Neutrophil (primary cell): ENCODE measurements at regions not wholly inside any gene's neighbourhood (a gene's known extent, or its start where the extent isn't known, plus 50 kb on each side); places are given as distances from the start of the nearest gene placed in this dataset.

Source experiments
- H3K27ac ChIP-seq: fragments of 200-600 bp; sonication (generic); 2 replicates; pipeline ENCODE4 v1.5.1; 2016; ENCODE audit warnings: mild to moderate bottlenecking, moderate library complexity
- H3K27me3 ChIP-seq: fragments of 200-600 bp; sonication (generic); 2 replicates; pipeline ENCODE4 v1.6.0; 2016; ENCODE audit warnings: mild to moderate bottlenecking
- H3K36me3 ChIP-seq: fragments of 200-600 bp; sonication (generic); 2 replicates; pipeline ENCODE4 v1.5.1; 2017
- H3K4me1 ChIP-seq, 2 experiments: fragments of 200-600 bp in 1 of 2; sonication (generic) in 1 of 2; 1 replicate in 1 of 2; 2 replicates in 1 of 2; pipeline versions ENCODE4 v1.5.1 to v1.6.1; 2013 to 2016; ENCODE audit warnings: low read depth in 1 of 2, low read length in 1 of 2, mild to moderate bottlenecking in 1 of 2, moderate library complexity in 1 of 2; ENCODE audit not compliant: control insufficient read depth in 1 of 2, insufficient read depth in 1 of 2
- H3K4me3 ChIP-seq, 2 experiments: fragments of 200-600 bp in 1 of 2; sonication (generic) in 1 of 2; 1 replicate in 1 of 2; 2 replicates in 1 of 2; pipeline ENCODE4 v1.5.1; 2013 to 2016; ENCODE audit warnings: low read depth in 1 of 2, low read length in 1 of 2, mild to moderate bottlenecking in 1 of 2, moderate library complexity in 1 of 2
- H3K9me3 ChIP-seq: fragments of 200-600 bp; sonication (generic); 2 replicates; pipeline ENCODE4 v1.5.1; 2016
- CTCF ChIP-seq: fragments of 200-600 bp; sonication (generic); IDR thresholded peaks from 2 replicates; pipeline ENCODE4 v1.5.1; 2016; ENCODE audit warnings: antibody characterized with exemption

DNA sequence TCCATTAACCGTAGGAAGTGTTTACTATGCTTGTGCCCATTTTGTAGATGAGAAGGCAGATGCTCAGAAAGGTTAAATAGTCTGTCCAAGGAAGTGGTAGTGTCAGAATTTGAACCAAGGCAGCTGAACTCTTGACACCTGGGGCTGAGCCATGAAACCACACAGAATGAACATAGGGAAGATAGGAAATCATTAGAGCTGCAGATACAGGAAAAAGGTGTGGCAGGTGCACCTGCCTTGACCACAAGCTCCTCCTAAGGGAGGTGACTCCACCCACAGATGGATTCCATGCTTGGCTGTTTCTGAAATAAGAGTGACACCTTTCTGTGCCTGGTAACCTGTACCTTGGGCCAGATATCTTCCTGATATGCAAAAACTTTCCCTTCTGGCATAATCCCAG, 69.9 kb upstream of the IGSF21 start:
- Histone ChIP-seq H3K4me1 (no peaks in the 10 kb centered on the region), H3K9me3 (no peaks in the 10 kb centered on the region), H3K4me3 (no peak overlapping the region), H3K36me3 (no peaks in the 10 kb centered on the region), H3K27ac (no peak overlapping the region), H3K27me3 (peaks cover 2% of the 10 kb centered on the region)
- TF ChIP-seq CTCF = no peak

- no peak overlapping the region for H3K4me3 ChIP-seq
- H3K36me3 ChIP-seq = no peaks in the 10 kb centered on the region
- no peaks in the 10 kb centered on the region for H3K9me3 ChIP-seq
- no peaks in the 10 kb centered on the region for H3K4me1 ChIP-seq
- H3K27ac ChIP-seq = no peak overlapping the region
- no peak for TF ChIP-seq CTCF
- H3K27me3 ChIP-seq = no peaks in the 10 kb centered on the region
Measured at GRCh38 chr1:18038051-18038450, 69.5 kb upstream of the IGSF21 start.

DNA sequence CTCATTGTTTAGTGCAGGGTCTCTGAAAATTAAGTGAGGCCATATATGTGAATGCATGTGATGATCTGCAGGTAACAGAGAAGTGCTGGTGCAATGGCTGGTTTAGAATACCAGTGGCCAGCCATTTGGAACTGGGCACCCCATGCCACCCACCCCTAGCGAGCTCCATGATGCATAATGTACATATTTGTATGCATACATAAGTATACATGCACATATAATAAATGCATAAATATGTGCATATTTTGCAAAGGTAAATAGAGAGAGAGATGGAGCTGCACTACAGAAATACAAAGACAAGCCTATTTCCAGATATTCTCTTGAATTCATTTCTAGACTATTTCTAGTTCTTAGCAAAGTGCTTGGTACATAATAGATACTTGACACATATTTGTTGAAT, 68.5 kb upstream of the IGSF21 start:
- no peaks in the 10 kb centered on the region for H3K36me3 ChIP-seq
- no peak for TF ChIP-seq CTCF
- no peaks in the 10 kb centered on the region for H3K27me3 ChIP-seq
- H3K9me3 ChIP-seq = no peaks in the 10 kb centered on the region
- H3K4me1 ChIP-seq = no peaks in the 10 kb centered on the region
- H3K4me3 ChIP-seq = no peak overlapping the region
- no peak overlapping the region for H3K27ac ChIP-seq

DNA sequence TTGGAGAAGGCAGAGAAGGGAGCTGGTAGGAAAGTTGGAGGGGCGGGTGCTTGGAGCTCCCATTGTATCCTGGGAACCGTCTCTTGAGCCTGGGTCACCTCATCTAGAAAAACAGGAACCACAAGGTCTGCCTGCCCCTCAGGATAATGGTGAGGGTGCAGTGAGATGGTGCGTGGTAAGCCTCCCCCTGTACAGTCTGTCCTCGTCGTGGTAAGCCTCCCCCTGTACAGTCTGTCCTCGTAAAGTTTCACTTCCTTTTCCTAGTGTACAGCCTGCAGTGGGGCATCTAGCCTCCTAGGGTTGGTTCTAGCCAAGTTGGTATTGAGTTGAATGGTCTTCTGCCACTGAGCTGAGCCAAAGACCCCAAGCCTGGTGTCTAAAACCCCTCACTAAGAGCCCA, 66.5 kb upstream of the IGSF21 start:
- Histone ChIP-seq H3K4me1 (no peaks in the 10 kb centered on the region), H3K36me3 (no peaks in the 10 kb centered on the region), H3K4me3 (no peak overlapping the region), H3K27ac (no peak overlapping the region), H3K27me3 (peaks cover 4% of the 10 kb centered on the region), H3K9me3 (no peaks in the 10 kb centered on the region)
- no peak for TF ChIP-seq CTCF

- TF ChIP-seq CTCF = no peak
- Histone ChIP-seq H3K27ac (no peak overlapping the region), H3K4me1 (no peaks in the 10 kb centered on the region), H3K9me3 (no peaks in the 10 kb centered on the region), H3K36me3 (no peaks in the 10 kb centered on the region), H3K27me3 (peaks cover 4% of the 10 kb centered on the region), H3K4me3 (no peak overlapping the region)
Measured at GRCh38 chr1:18041685-18042355, 65.8 kb upstream of the IGSF21 start.
